ENCODE measurements at regions not wholly inside any gene's neighbourhood (a gene's known extent, or its start where the extent isn't known, plus 50 kb on each side); places are given as distances from the start of the nearest gene placed in this dataset.
"Not testable (repeated sequence)": the region's sequence is repeated elsewhere in the genome, so short reads cannot be mapped to it uniquely, and the experiment has no call there.

GRCh38 chr9:41754403-41754802 is 374.8 kb downstream of the CNTNAP3B start:
- not testable (repeated sequence) for DNase-seq

GRCh38 chr9:41741897-41742296 is 387.3 kb downstream of the CNTNAP3B start:
- not testable (repeated sequence) for DNase-seq

- DNase-seq = not testable (repeated sequence)
Observed at GRCh38 chr9:41741173-41741572, 388.1 kb downstream of the CNTNAP3B start.

- not testable (repeated sequence) for DNase-seq
Observed at GRCh38 chr9:41738681-41739080, 390.5 kb downstream of the CNTNAP3B start.

- DNase-seq = not testable (repeated sequence)
Observed at GRCh38 chr9:41699190-41699589, 430.0 kb downstream of the CNTNAP3B start.

GRCh38 chr9:41697080-41697479 is 432.1 kb downstream of the CNTNAP3B start:
- DNase-seq = not testable (repeated sequence)

- DNase-seq = not testable (repeated sequence)
Observed at GRCh38 chr9:41679312-41679711, 449.9 kb downstream of the CNTNAP3B start.

- DNase-seq = not testable (repeated sequence)
Observed at GRCh38 chr9:41663497-41664036, 465.7 kb downstream of the CNTNAP3B start.

GRCh38 chr9:41658706-41659105 is 469.6 kb upstream of the ZNG1F start:
- DNase-seq = not testable (repeated sequence)

GRCh38 chr9:41658116-41658515 is 469.0 kb upstream of the ZNG1F start:
- not testable (repeated sequence) for DNase-seq

GRCh38 chr9:41657141-41657540 is 468.0 kb upstream of the ZNG1F start:
- not testable (repeated sequence) for DNase-seq

- not testable (repeated sequence) for DNase-seq
Observed at GRCh38 chr9:41655071-41655554, 466.0 kb upstream of the ZNG1F start.

- not testable (repeated sequence) for DNase-seq
Observed at GRCh38 chr9:41654349-41654748, 465.2 kb upstream of the ZNG1F start.

- not testable (repeated sequence) for DNase-seq
Observed at GRCh38 chr9:41653560-41654340, 464.6 kb upstream of the ZNG1F start.

GRCh38 chr9:41652800-41653199 is 463.7 kb upstream of the ZNG1F start:
- DNase-seq = not testable (repeated sequence)

GRCh38 chr9:41652100-41652713 is 463.1 kb upstream of the ZNG1F start:
- DNase-seq = not testable (repeated sequence)

- DNase-seq = not testable (repeated sequence)
Observed at GRCh38 chr9:41650086-41650485, 461.0 kb upstream of the ZNG1F start.

- not testable (repeated sequence) for DNase-seq
Observed at GRCh38 chr9:41648564-41648963, 459.4 kb upstream of the ZNG1F start.

GRCh38 chr9:41646246-41646645 is 457.1 kb upstream of the ZNG1F start:
- DNase-seq = not testable (repeated sequence)

- peak; percentile 17 for DNase-seq
Observed at GRCh38 chr9:41643571-41644279, 454.6 kb upstream of the ZNG1F start.

GRCh38 chr9:41633726-41634125 is 444.6 kb upstream of the ZNG1F start:
- not testable (repeated sequence) for DNase-seq

- DNase-seq = not testable (repeated sequence)
Observed at GRCh38 chr9:41623666-41624065, 434.5 kb upstream of the ZNG1F start.

- not testable (repeated sequence) for DNase-seq
Observed at GRCh38 chr9:41619254-41619653, 430.1 kb upstream of the ZNG1F start.
